ENCODE measurements at regions not wholly inside any gene's neighbourhood (a gene's known extent, or its start where the extent isn't known, plus 50 kb on each side); places are given as distances from the start of the nearest gene placed in this dataset.

- TF ChIP-seq CTCF (conservative IDR thresholded peaks at IDR 0.05; ENCODE audit: low read depth), result no peak
- no peak overlapping the region for H3K27ac ChIP-seq
- DNase-seq (ENCODE audit: low spot score), result no peak
- CTCF ChIA-PET, result no interaction called here
- POLR2A ChIA-PET (ENCODE audit: low non-redundant PET), result no interaction called here
Measured at GRCh38 chr13:55602784-55603183, 1537.9 kb upstream of the PRR20A start.

GRCh38 chr13:55606045-55606665 lies 1534.6 kb upstream of the PRR20A start:
- no peak overlapping the region for H3K27ac ChIP-seq
- TF ChIP-seq CTCF (conservative IDR thresholded peaks at IDR 0.05; ENCODE audit: low read depth), result no peak
- CTCF ChIA-PET, result no interaction called here
- DNase-seq (ENCODE audit: low spot score), result no peak
- POLR2A ChIA-PET (ENCODE audit: low non-redundant PET), result no interaction called here

DNA sequence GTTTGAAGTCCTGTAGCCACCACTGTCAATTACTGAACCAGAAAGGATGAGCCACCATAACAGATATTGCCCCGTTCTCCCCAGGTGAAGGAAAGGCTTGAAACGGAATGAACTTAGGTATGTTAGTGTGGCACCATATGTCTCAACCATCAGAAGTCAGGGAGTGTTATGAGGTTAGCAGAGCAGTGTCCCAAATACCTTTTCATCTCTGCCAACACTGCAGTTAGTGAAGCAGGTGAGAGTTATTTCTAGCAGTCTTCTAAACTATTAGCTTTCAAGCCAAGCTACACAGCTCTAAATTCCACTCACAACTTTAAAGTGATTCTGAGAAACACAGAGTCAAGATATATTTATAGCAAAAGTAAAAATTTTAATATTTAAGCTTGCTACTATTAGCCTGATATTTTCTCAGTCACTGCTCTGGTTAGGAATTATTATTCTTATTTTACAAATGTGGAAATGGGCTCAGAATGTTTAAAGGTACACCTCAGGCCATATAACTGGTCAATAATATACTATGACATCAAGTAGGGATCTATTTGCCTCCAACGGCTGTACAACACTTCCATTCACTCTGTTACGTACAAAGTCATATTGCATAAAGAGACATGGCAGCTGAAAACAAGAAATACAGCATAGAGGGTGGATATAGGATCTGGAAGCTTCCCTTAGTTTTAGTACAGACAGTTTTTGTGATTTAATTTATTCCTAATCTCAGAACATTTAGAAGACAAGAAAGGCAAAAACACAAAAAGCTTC lies 1527.1 kb upstream of the PRR20A start:
- H3K27ac ChIP-seq, result no peak overlapping the region
- TF ChIP-seq CTCF (conservative IDR thresholded peaks at IDR 0.05; ENCODE audit: low read depth), result no peak
- POLR2A ChIA-PET (ENCODE audit: low non-redundant PET), result no interaction called here
- no peak for DNase-seq (ENCODE audit: low spot score)
- CTCF ChIA-PET, result interaction anchor here (0.6 kb wide), 1 partner anchor 54 kb away, joined by 3 read pairs; no protein-coding TSS in a partner anchor

- no peak for TF ChIP-seq CTCF (conservative IDR thresholded peaks at IDR 0.05; ENCODE audit: low read depth)
- no peak overlapping the region for H3K27ac ChIP-seq
- CTCF ChIA-PET, result no interaction called here
- POLR2A ChIA-PET (ENCODE audit: low non-redundant PET), result no interaction called here
- DNase-seq (ENCODE audit: low spot score), result no peak
Measured at GRCh38 chr13:55615081-55615480, 1525.6 kb upstream of the PRR20A start.

DNA sequence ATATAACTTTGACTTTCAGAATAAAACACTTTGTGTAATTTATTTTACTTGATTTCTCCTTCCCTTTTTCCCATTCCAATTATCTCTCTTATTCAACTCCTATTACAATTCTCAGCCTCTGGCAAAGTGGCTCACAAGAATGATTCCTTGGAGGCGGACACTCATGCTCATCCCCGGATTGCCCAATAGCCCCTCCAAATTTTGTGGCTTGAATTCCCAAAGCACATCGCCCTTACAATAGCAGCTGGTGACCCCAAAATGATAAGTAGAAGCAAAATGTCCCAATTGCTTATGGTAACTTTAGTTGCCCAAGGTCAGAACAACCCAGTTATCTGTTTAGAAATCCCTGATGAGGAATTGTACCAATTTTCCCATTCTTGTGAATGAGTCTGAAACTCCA lies 1523.5 kb upstream of the PRR20A start:
- ChIA-PET POLR2A (ENCODE audit: low non-redundant PET) (no interaction called here), CTCF (no interaction called here)
- TF ChIP-seq CTCF (conservative IDR thresholded peaks at IDR 0.05; ENCODE audit: low read depth), result no peak
- no peak overlapping the region for H3K27ac ChIP-seq
- DNase-seq (ENCODE audit: low spot score), result no peak

DNA sequence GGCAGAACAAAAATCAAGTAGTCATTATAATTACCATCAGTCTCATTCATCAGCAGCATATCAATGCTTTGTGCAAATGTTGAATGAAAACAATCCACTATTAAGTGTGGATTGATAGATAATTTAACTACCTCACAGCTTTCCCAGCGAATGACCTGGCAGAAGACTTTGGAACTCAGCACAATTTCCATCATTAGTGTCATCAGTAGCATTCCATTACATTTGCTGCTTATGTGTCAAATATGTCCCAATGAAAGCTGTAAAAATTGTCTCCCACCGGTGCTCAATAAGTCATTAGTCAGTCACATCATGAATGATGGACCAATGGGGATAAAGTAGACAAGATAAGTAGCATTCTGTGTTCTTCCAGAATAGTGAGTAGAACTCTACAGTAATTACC lies 1513.5 kb upstream of the PRR20A start:
- TF ChIP-seq CTCF (conservative IDR thresholded peaks at IDR 0.05; ENCODE audit: low read depth), result no peak
- no peak for DNase-seq (ENCODE audit: low spot score)
- no peak overlapping the region for H3K27ac ChIP-seq
- POLR2A ChIA-PET (ENCODE audit: low non-redundant PET), result no interaction called here
- CTCF ChIA-PET, result interaction anchor here (0.6 kb wide), 1 partner anchor 278 kb away, joined by 3 read pairs; no protein-coding TSS in a partner anchor

Data from RWPE1 (cell line).